H1 (cell line): ENCODE measurements at regions not wholly inside any gene's neighbourhood (a gene's known extent, or its start where the extent isn't known, plus 50 kb on each side); places are given as distances from the start of the nearest gene placed in this dataset.

Experiments
- CTCF ChIA-PET: fragments of 300-600 bp; sonication (Branson Sonifier 250); formaldehyde crosslinking; loops from one replicate; lab custom pipeline; 2021; ENCODE audit not compliant: partially characterized antibody; lab: Charles Lee
- POLR2A ChIA-PET: fragments of 300-600 bp; sonication (Branson Sonifier 250); formaldehyde crosslinking; loops from one replicate; lab custom pipeline; 2021; ENCODE audit warnings: inconsistent platforms; ENCODE audit not compliant: partially characterized antibody; lab: Charles Lee
- DNase-seq, 2 experiments: peaks; one replicate each; pipeline versions ENCODE4 v3.0.0 to v3.0.0-alpha.2; 2010 to 2022; ENCODE audit warnings: low spot score in 2 of 2, low read depth in 1 of 2, mixed read lengths in 1 of 2
- FAIRE-seq: peaks from 2 replicates; lab custom pipeline; 2011; peaks lifted over from hg19 to GRCh38; lab: Jason Lieb, UNC
- H2AFZ ChIP-seq: 2 replicates; pipeline ENCODE4 v1.8.1; 2012; ENCODE audit warnings: low read length, inconsistent platforms
- H2AK5ac ChIP-seq: 2 replicates; pipeline ENCODE4 v1.6.1; 2013; ENCODE audit warnings: low read depth, low read length
- H2BK120ac ChIP-seq: replicated peaks from 2 replicates; pipeline ENCODE3; 2013; ENCODE audit warnings: low read depth, low read length, inconsistent platforms
- H2BK12ac ChIP-seq: 2 replicates; pipeline ENCODE4 v1.6.1; 2013; ENCODE audit warnings: low read depth, low read length
- H2BK15ac ChIP-seq: 2 replicates; pipeline ENCODE4 v1.6.1; 2013; ENCODE audit warnings: low read length
- H2BK20ac ChIP-seq: 2 replicates; pipeline ENCODE4 v1.6.1; 2013; ENCODE audit warnings: low read length
- H2BK5ac ChIP-seq: 2 replicates; pipeline ENCODE4 v1.6.1; 2013; ENCODE audit warnings: low read depth, low read length
- H3K14ac ChIP-seq: 2 replicates; pipeline ENCODE4 v1.6.1; 2013; ENCODE audit warnings: inconsistent platforms; ENCODE audit not compliant: insufficient read length
- H3K18ac ChIP-seq: 2 replicates; pipeline ENCODE4 v1.6.1; 2013; ENCODE audit warnings: low read length; ENCODE audit errors: extremely low read depth
- H3K23ac ChIP-seq: 2 replicates; pipeline ENCODE4 v1.6.1; 2013; ENCODE audit warnings: inconsistent platforms; ENCODE audit not compliant: insufficient read length
- H3K23me2 ChIP-seq: 2 replicates; pipeline ENCODE4 v1.6.1; 2013; ENCODE audit warnings: low read depth, low read length
- H3K27ac ChIP-seq: 2 replicates; pipeline ENCODE4 v1.6.1; 2011; ENCODE audit warnings: low read depth, low read length, inconsistent platforms
- H3K27me3 ChIP-seq, 4 experiments: replicated peaks in 1 of 4; 1 replicate in 1 of 4; 2 replicates in 3 of 4; pipeline versions ENCODE4 v1.6.1 to v1.8.1; 2011 to 2013; ENCODE audit warnings: low read length in 3 of 4, mild to moderate bottlenecking in 3 of 4, inconsistent platforms in 2 of 4, mixed read lengths in 2 of 4, moderate library complexity in 1 of 4; ENCODE audit not compliant: control insufficient read depth in 3 of 4, insufficient read depth in 3 of 4; ENCODE audit errors: extremely low read depth in 1 of 4
- H3K36me3 ChIP-seq, 4 experiments: 2 replicates each; pipeline versions ENCODE4 v1.6.1 to v1.8.1; 2011 to 2013; ENCODE audit warnings: mild to moderate bottlenecking in 4 of 4, low read length in 3 of 4, moderate library complexity in 2 of 4, control low read depth in 1 of 4, inconsistent platforms in 1 of 4; ENCODE audit not compliant: insufficient read depth in 4 of 4, control insufficient read depth in 2 of 4
- H3K4ac ChIP-seq: replicated peaks from 2 replicates; pipeline ENCODE3; 2013; ENCODE audit warnings: low read length, low read depth, mixed read lengths, inconsistent platforms; ENCODE audit not compliant: insufficient read length
- H3K4me1 ChIP-seq, 4 experiments: replicated peaks in 1 of 4; 1 replicate in 1 of 4; 2 replicates in 3 of 4; pipeline versions ENCODE4 v1.6.1 to v1.8.1; 2011 to 2013; ENCODE audit warnings: low read length in 3 of 4, inconsistent platforms in 2 of 4, mixed read lengths in 1 of 4; ENCODE audit not compliant: insufficient read depth in 4 of 4, control insufficient read depth in 3 of 4
- H3K4me2 ChIP-seq, 2 experiments: 2 replicates each; pipeline versions ENCODE4 v1.6.1 to v1.8.1; 2011 to 2013; ENCODE audit warnings: low read depth in 2 of 2, low read length in 2 of 2, control low read depth in 1 of 2, inconsistent platforms in 1 of 2, mild to moderate bottlenecking in 1 of 2; ENCODE audit not compliant: insufficient read depth in 1 of 2
- H3K4me3 ChIP-seq, 4 experiments: fragments of 200-600, 300-600 bp in 1 of 4; sonication (generic), shearing (Covaris generic), sonication (Bioruptor Twin) in 1 of 4; 2 replicates each; pipeline versions ENCODE4 v1.5.1 to v1.8.1; 2011 to 2016; ENCODE audit warnings: low read length in 4 of 4, low read depth in 3 of 4, control low read depth in 2 of 4, inconsistent platforms in 2 of 4, mild to moderate bottlenecking in 2 of 4, mixed read lengths in 1 of 4, moderate library complexity in 1 of 4; ENCODE audit not compliant: insufficient read depth in 2 of 4; ENCODE audit errors: extremely low read depth in 1 of 4
- H3K56ac ChIP-seq: replicated peaks from 2 replicates; pipeline ENCODE3; 2013; ENCODE audit warnings: low read depth, mild to moderate bottlenecking, mixed read lengths, low read length, inconsistent platforms; ENCODE audit not compliant: insufficient read length
- H3K79me1 ChIP-seq: 2 replicates; pipeline ENCODE4 v1.6.1; 2013; ENCODE audit warnings: low read depth, low read length, control low read depth
- H3K79me2 ChIP-seq, 2 experiments: 2 replicates each; pipeline versions ENCODE4 v1.6.1 to v1.8.1; 2012 to 2013; ENCODE audit warnings: low read length in 2 of 2, mild to moderate bottlenecking in 2 of 2, inconsistent platforms in 1 of 2; ENCODE audit not compliant: insufficient read depth in 2 of 2, control insufficient read depth in 1 of 2
- H3K9ac ChIP-seq, 4 experiments: replicated peaks in 1 of 4; 1 replicate in 1 of 4; 2 replicates in 3 of 4; pipeline versions ENCODE4 v1.6.1 to v1.8.1; 2011 to 2013; ENCODE audit warnings: low read depth in 3 of 4, low read length in 3 of 4, control low read depth in 2 of 4, mild to moderate bottlenecking in 2 of 4, moderate library complexity in 2 of 4, inconsistent platforms in 1 of 4; ENCODE audit errors: extremely low read depth in 1 of 4
- H3K9me3 ChIP-seq, 2 experiments: 2 replicates each; pipeline versions ENCODE4 v1.6.1 to v1.8.1; 2012 to 2013; ENCODE audit warnings: mild to moderate bottlenecking in 2 of 2, moderate library complexity in 2 of 2, control low read depth in 1 of 2, inconsistent platforms in 1 of 2, low read depth in 1 of 2, low read length in 1 of 2, mixed read lengths in 1 of 2; ENCODE audit not compliant: insufficient read depth in 2 of 2
- H4K20me1 ChIP-seq, 2 experiments: replicated peaks in 1 of 2; 2 replicates each; pipeline versions ENCODE3 to v1.8.1; 2011 to 2013; ENCODE audit warnings: inconsistent platforms in 2 of 2, low read length in 2 of 2, mild to moderate bottlenecking in 1 of 2; ENCODE audit not compliant: insufficient read depth in 2 of 2, control insufficient read depth in 1 of 2
- H4K5ac ChIP-seq: 2 replicates; pipeline ENCODE4 v1.6.1; 2013; ENCODE audit warnings: low read length, low read depth, mixed read lengths, inconsistent platforms; ENCODE audit not compliant: insufficient read length
- H4K8ac ChIP-seq: 2 replicates; pipeline ENCODE4 v1.8.0; 2013; ENCODE audit warnings: mild to moderate bottlenecking, moderate library complexity, low read length, inconsistent platforms; ENCODE audit not compliant: insufficient read depth; ENCODE audit errors: extremely low read depth
- H4K91ac ChIP-seq: replicated peaks from 2 replicates; pipeline ENCODE3; 2013; ENCODE audit warnings: low read length, mixed read lengths, inconsistent platforms; ENCODE audit not compliant: insufficient read length
- JUND ChIP-seq: IDR thresholded peaks from 2 replicates; pipeline ENCODE4 v1.6.1; 2011; ENCODE audit warnings: mild to moderate bottlenecking, improper control_type of control experiment, low read length
- NANOG ChIP-seq: IDR thresholded peaks from 2 replicates; pipeline ENCODE4 v1.6.1; 2011; ENCODE audit warnings: low read length, low read depth, mild to moderate bottlenecking, inconsistent platforms; ENCODE audit not compliant: insufficient read depth, poor library complexity, severe bottlenecking
- SP2 ChIP-seq: IDR thresholded peaks from 2 replicates; pipeline ENCODE4 v1.6.1; 2012; ENCODE audit warnings: mild to moderate bottlenecking, low read length, inconsistent platforms
- SP4 ChIP-seq: IDR thresholded peaks from 2 replicates; pipeline ENCODE4 v1.6.1; 2012; ENCODE audit warnings: low read length, inconsistent platforms
- TCF12 ChIP-seq: IDR thresholded peaks from 2 replicates; pipeline ENCODE4 v1.6.1; 2011; ENCODE audit warnings: low read depth, mild to moderate bottlenecking, low read length
- USF2 ChIP-seq: IDR thresholded peaks from 2 replicates; pipeline ENCODE4 v1.6.1; 2011; ENCODE audit warnings: low read length, improper control_type of control experiment
- WGBS, 2 experiments: shearing (Covaris generic) in 1 of 2; methylation state at CpG; one replicate each; pipeline versions ENCODE4 v1.1.6 to v1.1.7; 2013 to 2015; ENCODE audit warnings: low lambda C conversion rate in 2 of 2, mixed read lengths in 2 of 2, inconsistent platforms in 1 of 2, low coverage in 1 of 2, missing lambda C conversion rate in 1 of 2; ENCODE audit not compliant: insufficient replicate concordance in 2 of 2, insufficient coverage in 1 of 2, insufficient read length in 1 of 2; ENCODE audit errors: extremely low coverage in 1 of 2, missing lambda C conversion rate in 1 of 2; 5-methylcytosine and 5-hydroxymethylcytosine counted together

- H3K79me2 ChIP-seq, result no peaks in the 10 kb centered on the region
- H3K23ac ChIP-seq, result no peak overlapping the region
- H3K4me1 ChIP-seq, result no peaks in the 10 kb centered on the region
- H2BK5ac ChIP-seq, result no peak overlapping the region
- POLR2A ChIA-PET, result no interaction called here
- H3K9ac ChIP-seq, result no peak overlapping the region
- H3K23me2 ChIP-seq, result no peaks in the 10 kb centered on the region
- H3K4ac ChIP-seq, result no peak overlapping the region
- no peak overlapping the region for H4K8ac ChIP-seq
- H3K27ac ChIP-seq, result no peak overlapping the region
- DNase-seq (no peak), FAIRE-seq (no peak)
- no peak overlapping the region for H2BK120ac ChIP-seq
- no peak overlapping the region for H2AK5ac ChIP-seq
- H3K4me3 ChIP-seq, result no peak overlapping the region
- H3K18ac ChIP-seq, result no peak overlapping the region
- no peak overlapping the region for H4K5ac ChIP-seq
- H4K91ac ChIP-seq, result no peak overlapping the region
- no peaks in the 10 kb centered on the region for H3K9me3 ChIP-seq
- H3K79me1 ChIP-seq, result no peaks in the 10 kb centered on the region
- WGBS, 2 experiments, result 92% methylated on average over 5 of the region's 5 CpGs; no CpG with 5 or more reads in 1 of the 2 experiments
- no peak overlapping the region for H2AFZ ChIP-seq
- CTCF ChIA-PET, result interaction anchor here (0.9 kb wide), 1 partner anchor 379 kb away, joined by 3 read pairs; no protein-coding TSS in a partner anchor
- H3K56ac ChIP-seq, result no peak overlapping the region
- H2BK12ac ChIP-seq, result no peak overlapping the region
- H4K20me1 ChIP-seq, result no peaks in the 10 kb centered on the region
- no peak overlapping the region for H3K14ac ChIP-seq
- H3K4me2 ChIP-seq, result no peak overlapping the region
- no peaks in the 10 kb centered on the region for H3K27me3 ChIP-seq
- H2BK15ac ChIP-seq, result no peak overlapping the region
- no peaks in the 10 kb centered on the region for H3K36me3 ChIP-seq
- no peak overlapping the region for H2BK20ac ChIP-seq
- no peak for TF ChIP-seq SP2
- TF ChIP-seq USF2, result no peak
- TF ChIP-seq SP4, result no peak
- no peak for TF ChIP-seq JUND
- TF ChIP-seq NANOG, result no peak
- no peak for TF ChIP-seq TCF12
Measured at GRCh38 chr2:19203866-19204265, 154.6 kb downstream of the OSR1 start.
